ENCODE measurements at regions not wholly inside any gene's neighbourhood (a gene's known extent, or its start where the extent isn't known, plus 50 kb on each side); places are given as distances from the start of the nearest gene placed in this dataset.

GRCh38 chr5:110366716-110367115 lies 359.8 kb downstream of the TMEM232 start:
- no peak overlapping the region for H3K4me3 ChIP-seq (replicated peaks; ENCODE audit: insufficient read depth, low read length)
- H3K27me3 ChIP-seq (ENCODE audit: insufficient read depth, poor library complexity, severe bottlenecking) = no peaks in the 10 kb centered on the region
- DNase-seq (ENCODE audit: low read depth in 1 of 2, low spot score in 1 of 2) = no peak
- TF ChIP-seq REST (IDR thresholded peaks at IDR 0.05; ENCODE audit: insufficient replicate concordance, low read depth) (no peak), GABPA (IDR thresholded peaks at IDR 0.05; ENCODE audit: low read depth) (no peak), CTCF (IDR thresholded peaks at IDR 0.05; ENCODE audit: insufficient read depth, low read length) (no peak), POLR2AphosphoS5 (IDR thresholded peaks at IDR 0.05; ENCODE audit: low read depth) (no peak), SPI1 (IDR thresholded peaks at IDR 0.05; ENCODE audit: borderline replicate concordance, low read depth) (no peak)
- H3K27ac ChIP-seq (replicated peaks) = no peak overlapping the region
